MG63 (cell line): ENCODE measurements at regions not wholly inside any gene's neighbourhood (a gene's known extent, or its start where the extent isn't known, plus 50 kb on each side); places are given as distances from the start of the nearest gene placed in this dataset.

Source experiments
- DNase-seq: peaks from one replicate; pipeline ENCODE4 v3.0.0-alpha.2; 2020
- H3K27me3 ChIP-seq: fragments of 250-450 bp; sonication (Bioruptor Pico); 2 replicates; pipeline ENCODE4 v1.5.1; 2020; ENCODE audit warnings: mild to moderate bottlenecking, moderate library complexity
- H3K36me3 ChIP-seq: fragments of 250-450 bp; sonication (Bioruptor Pico); 2 replicates; pipeline ENCODE4 v1.5.1; 2020; ENCODE audit warnings: mild to moderate bottlenecking, moderate library complexity
- H3K4me3 ChIP-seq: fragments of 250-450 bp; sonication (Bioruptor Pico); 2 replicates; pipeline ENCODE4 v1.5.1; 2020; ENCODE audit warnings: mild to moderate bottlenecking, moderate library complexity
- H3K9me3 ChIP-seq: fragments of 250-450 bp; sonication (Bioruptor Pico); 2 replicates; pipeline ENCODE4 v1.5.1; 2020; ENCODE audit warnings: mild to moderate bottlenecking, moderate library complexity

GRCh38 chr20:39222101-39222500, 260.0 kb downstream of the DHX35 start:
- H3K27me3 ChIP-seq, result no peaks in the 10 kb centered on the region
- DNase-seq, result no peak
- no peak overlapping the region for H3K4me3 ChIP-seq
- no peaks in the 10 kb centered on the region for H3K36me3 ChIP-seq
- no peaks in the 10 kb centered on the region for H3K9me3 ChIP-seq

GRCh38 chr20:39216195-39216594, 254.1 kb downstream of the DHX35 start:
- Histone ChIP-seq H3K27me3 (no peaks in the 10 kb centered on the region), H3K9me3 (no peaks in the 10 kb centered on the region), H3K36me3 (no peaks in the 10 kb centered on the region), H3K4me3 (no peak overlapping the region)
- no peak for DNase-seq

- DNase-seq, result no peak
- Histone ChIP-seq H3K4me3 (no peak overlapping the region), H3K27me3 (no peaks in the 10 kb centered on the region), H3K9me3 (no peaks in the 10 kb centered on the region), H3K36me3 (no peaks in the 10 kb centered on the region)
Measured at GRCh38 chr20:39214828-39215227, 252.7 kb downstream of the DHX35 start.

GRCh38 chr20:39213476-39214145, 251.5 kb downstream of the DHX35 start:
- DNase-seq, result no peak
- Histone ChIP-seq H3K36me3 (no peaks in the 10 kb centered on the region), H3K9me3 (no peaks in the 10 kb centered on the region), H3K4me3 (no peak overlapping the region), H3K27me3 (no peaks in the 10 kb centered on the region)

GRCh38 chr20:39211060-39211748, 249.1 kb downstream of the DHX35 start:
- no peaks in the 10 kb centered on the region for H3K9me3 ChIP-seq
- no peak overlapping the region for H3K4me3 ChIP-seq
- no peaks in the 10 kb centered on the region for H3K27me3 ChIP-seq
- no peak for DNase-seq
- no peaks in the 10 kb centered on the region for H3K36me3 ChIP-seq

- H3K27me3 ChIP-seq, result no peaks in the 10 kb centered on the region
Measured at GRCh38 chr20:39210341-39211036, 248.3 kb downstream of the DHX35 start.

GRCh38 chr20:39206899-39207564, 244.9 kb downstream of the DHX35 start:
- Histone ChIP-seq H3K27me3 (no peaks in the 10 kb centered on the region), H3K36me3 (no peaks in the 10 kb centered on the region), H3K9me3 (no peaks in the 10 kb centered on the region), H3K4me3 (no peak overlapping the region)
- DNase-seq, result no peak

More at GRCh38 chr20:39210341-39211036, 248.3 kb downstream of the DHX35 start:
- H3K36me3 ChIP-seq, result no peaks in the 10 kb centered on the region
- no peak for DNase-seq
- no peak overlapping the region for H3K4me3 ChIP-seq
- no peaks in the 10 kb centered on the region for H3K9me3 ChIP-seq

GRCh38 chr20:39195582-39196021, 233.5 kb downstream of the DHX35 start:
- Histone ChIP-seq H3K9me3 (no peaks in the 10 kb centered on the region), H3K36me3 (no peaks in the 10 kb centered on the region), H3K4me3 (no peak overlapping the region), H3K27me3 (no peaks in the 10 kb centered on the region)
- DNase-seq, result no peak

- Histone ChIP-seq H3K4me3 (no peak overlapping the region), H3K36me3 (no peaks in the 10 kb centered on the region), H3K9me3 (no peaks in the 10 kb centered on the region), H3K27me3 (no peaks in the 10 kb centered on the region)
- DNase-seq, result peak; percentile 36
Measured at GRCh38 chr20:39190666-39191570, 228.8 kb downstream of the DHX35 start.

GRCh38 chr20:39188266-39188765, 226.2 kb downstream of the DHX35 start:
- DNase-seq, result no peak
- Histone ChIP-seq H3K27me3 (no peaks in the 10 kb centered on the region), H3K4me3 (no peak overlapping the region), H3K36me3 (no peaks in the 10 kb centered on the region), H3K9me3 (no peaks in the 10 kb centered on the region)

- Histone ChIP-seq H3K27me3 (no peaks in the 10 kb centered on the region), H3K9me3 (no peaks in the 10 kb centered on the region), H3K36me3 (no peaks in the 10 kb centered on the region), H3K4me3 (no peak overlapping the region)
- no peak for DNase-seq
Measured at GRCh38 chr20:39181490-39181889, 219.3 kb downstream of the DHX35 start.

- no peak for DNase-seq
- Histone ChIP-seq H3K9me3 (no peaks in the 10 kb centered on the region), H3K27me3 (no peaks in the 10 kb centered on the region), H3K4me3 (no peak overlapping the region), H3K36me3 (no peaks in the 10 kb centered on the region)
Measured at GRCh38 chr20:39176457-39176856, 214.3 kb downstream of the DHX35 start.

GRCh38 chr20:39170896-39171463, 208.8 kb downstream of the DHX35 start:
- Histone ChIP-seq H3K36me3 (no peaks in the 10 kb centered on the region), H3K4me3 (no peak overlapping the region), H3K27me3 (no peaks in the 10 kb centered on the region), H3K9me3 (no peaks in the 10 kb centered on the region)
- no peak for DNase-seq

GRCh38 chr20:39165099-39165498, 203.0 kb downstream of the DHX35 start:
- Histone ChIP-seq H3K36me3 (no peaks in the 10 kb centered on the region), H3K27me3 (peaks cover 3% of the 10 kb centered on the region; the same call in 1 of the 2 replicates), H3K4me3 (no peak overlapping the region), H3K9me3 (no peaks in the 10 kb centered on the region)
- no peak for DNase-seq

GRCh38 chr20:39164642-39165041, 202.5 kb downstream of the DHX35 start:
- Histone ChIP-seq H3K9me3 (no peaks in the 10 kb centered on the region), H3K36me3 (no peaks in the 10 kb centered on the region), H3K27me3 (peaks cover 3% of the 10 kb centered on the region; the same call in 1 of the 2 replicates), H3K4me3 (no peak overlapping the region)
- DNase-seq, result no peak

- no peaks in the 10 kb centered on the region for H3K36me3 ChIP-seq
- H3K4me3 ChIP-seq, result no peak overlapping the region
- no peaks in the 10 kb centered on the region for H3K9me3 ChIP-seq
- H3K27me3 ChIP-seq, result peaks cover 3% of the 10 kb centered on the region; the same call in 1 of the 2 replicates
- no peak for DNase-seq
Measured at GRCh38 chr20:39163993-39164392, 201.8 kb downstream of the DHX35 start.
